ENCODE measurements at regions not wholly inside any gene's neighbourhood (a gene's known extent, or its start where the extent isn't known, plus 50 kb on each side); places are given as distances from the start of the nearest gene placed in this dataset.
A peak's percentile ranks its signal among the peaks of the same experiment; 100 is the strongest.

- Mint-ChIP-seq H3K9me3 (no peaks in the 10 kb centered on the region), H3K4me1 (ENCODE audit: unreplicated experiment) (peaks cover 30% of the 10 kb centered on the region), H3K27ac (no peak overlapping the region), H3K4me3 (no peak overlapping the region), H3K36me3 (no peaks in the 10 kb centered on the region), H3K27me3 (no peaks in the 10 kb centered on the region)
- TF ChIP-seq CTCF (conservative IDR thresholded peaks at IDR 0.05) = no peak
- no peak for DNase-seq (ENCODE audit: extremely low spot score, unreplicated experiment)
Measured at GRCh38 chr4:42713391-42713790, 56.5 kb upstream of the ATP8A1 start.

GRCh38 chr4:42712854-42713253 lies 55.9 kb upstream of the ATP8A1 start:
- peaks cover 31% of the 10 kb centered on the region for H3K4me1 Mint-ChIP-seq (ENCODE audit: unreplicated experiment)

GRCh38 chr4:42711496-42711895 lies 54.6 kb upstream of the ATP8A1 start:
- peaks cover 31% of the 10 kb centered on the region for H3K4me1 Mint-ChIP-seq (ENCODE audit: unreplicated experiment)
- H3K27me3 Mint-ChIP-seq = no peaks in the 10 kb centered on the region
- TF ChIP-seq CTCF (conservative IDR thresholded peaks at IDR 0.05) = no peak
- no peak for DNase-seq (ENCODE audit: extremely low spot score, unreplicated experiment)
- no peak overlapping the region for H3K27ac Mint-ChIP-seq
- no peaks in the 10 kb centered on the region for H3K36me3 Mint-ChIP-seq
- no peak overlapping the region for H3K4me3 Mint-ChIP-seq
- no peaks in the 10 kb centered on the region for H3K9me3 Mint-ChIP-seq

More at GRCh38 chr4:42712854-42713253, 55.9 kb upstream of the ATP8A1 start:
- DNase-seq (ENCODE audit: extremely low spot score, unreplicated experiment) = no peak
- Mint-ChIP-seq H3K4me3 (no peak overlapping the region), H3K27me3 (no peaks in the 10 kb centered on the region), H3K9me3 (no peaks in the 10 kb centered on the region), H3K27ac (no peak overlapping the region), H3K36me3 (no peaks in the 10 kb centered on the region)
- no peak for TF ChIP-seq CTCF (conservative IDR thresholded peaks at IDR 0.05)

GRCh38 chr4:42710761-42711160 lies 53.9 kb upstream of the ATP8A1 start:
- no peak for DNase-seq (ENCODE audit: extremely low spot score, unreplicated experiment)
- peak overlapping the region; percentile 51 for H3K27ac Mint-ChIP-seq
- no peak for TF ChIP-seq CTCF (conservative IDR thresholded peaks at IDR 0.05)
- H3K9me3 Mint-ChIP-seq = no peaks in the 10 kb centered on the region
- H3K27me3 Mint-ChIP-seq = no peaks in the 10 kb centered on the region
- peaks cover 31% of the 10 kb centered on the region for H3K4me1 Mint-ChIP-seq (ENCODE audit: unreplicated experiment)
- H3K4me3 Mint-ChIP-seq = no peak overlapping the region
- H3K36me3 Mint-ChIP-seq = no peaks in the 10 kb centered on the region

- H3K27me3 Mint-ChIP-seq = no peaks in the 10 kb centered on the region
- no peak for DNase-seq (ENCODE audit: extremely low spot score, unreplicated experiment)
- H3K36me3 Mint-ChIP-seq = no peaks in the 10 kb centered on the region
- H3K9me3 Mint-ChIP-seq = no peaks in the 10 kb centered on the region
- TF ChIP-seq CTCF (conservative IDR thresholded peaks at IDR 0.05) = no peak
- H3K27ac Mint-ChIP-seq = peak overlapping the region; percentile 51
- peak overlapping the region; percentile 50 for H3K4me3 Mint-ChIP-seq
- peaks cover 31% of the 10 kb centered on the region for H3K4me1 Mint-ChIP-seq (ENCODE audit: unreplicated experiment)
Measured at GRCh38 chr4:42710329-42710728, 53.4 kb upstream of the ATP8A1 start.

Data from type B pancreatic cell (in vitro differentiated cells).